PC-9 (cell line): ENCODE measurements at regions not wholly inside any gene's neighbourhood (a gene's known extent, or its start where the extent isn't known, plus 50 kb on each side); places are given as distances from the start of the nearest gene placed in this dataset.

Experiments used
- EZH2 ChIP-seq: fragments of 200-600 bp; sonication (generic); IDR thresholded peaks from 2 replicates; pipeline ENCODE4 v1.8.0; 2017; ENCODE audit warnings: antibody characterized with exemption, low read depth
- TF ChIP-seq, protein P1 (sequence below): fragments of 200-600 bp; sonication (generic); conservative IDR thresholded peaks from 2 replicates; pipeline ENCODE4 v1.6.1; 2017; ENCODE audit warnings: mixed run types, antibody characterized with exemption, mild to moderate bottlenecking, moderate library complexity

GRCh38 chr15:46815765-46816164, 901.5 kb upstream of the SEMA6D start:
- TF ChIP-seq, protein P1, sequence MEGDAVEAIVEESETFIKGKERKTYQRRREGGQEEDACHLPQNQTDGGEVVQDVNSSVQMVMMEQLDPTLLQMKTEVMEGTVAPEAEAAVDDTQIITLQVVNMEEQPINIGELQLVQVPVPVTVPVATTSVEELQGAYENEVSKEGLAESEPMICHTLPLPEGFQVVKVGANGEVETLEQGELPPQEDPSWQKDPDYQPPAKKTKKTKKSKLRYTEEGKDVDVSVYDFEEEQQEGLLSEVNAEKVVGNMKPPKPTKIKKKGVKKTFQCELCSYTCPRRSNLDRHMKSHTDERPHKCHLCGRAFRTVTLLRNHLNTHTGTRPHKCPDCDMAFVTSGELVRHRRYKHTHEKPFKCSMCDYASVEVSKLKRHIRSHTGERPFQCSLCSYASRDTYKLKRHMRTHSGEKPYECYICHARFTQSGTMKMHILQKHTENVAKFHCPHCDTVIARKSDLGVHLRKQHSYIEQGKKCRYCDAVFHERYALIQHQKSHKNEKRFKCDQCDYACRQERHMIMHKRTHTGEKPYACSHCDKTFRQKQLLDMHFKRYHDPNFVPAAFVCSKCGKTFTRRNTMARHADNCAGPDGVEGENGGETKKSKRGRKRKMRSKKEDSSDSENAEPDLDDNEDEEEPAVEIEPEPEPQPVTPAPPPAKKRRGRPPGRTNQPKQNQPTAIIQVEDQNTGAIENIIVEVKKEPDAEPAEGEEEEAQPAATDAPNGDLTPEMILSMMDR: no peak
- no peak for TF ChIP-seq EZH2
